GM19463 (cell line): ENCODE measurements at regions not wholly inside any gene's neighbourhood (a gene's known extent, or its start where the extent isn't known, plus 50 kb on each side); places are given as distances from the start of the nearest gene placed in this dataset.
"Not testable (repeated sequence)": the region's sequence is repeated elsewhere in the genome, so short reads cannot be mapped to it uniquely, and the experiment has no call there.

ENCODE experiments used
- ATAC-seq: cut with Tn5 transposase; IDR thresholded peaks from one replicate; pipeline ENCODE4 v1.9.1; 2021; ENCODE audit warnings: mild to moderate bottlenecking, moderate library complexity; ENCODE audit not compliant: unreplicated experiment

GRCh38 chr9:65397763-65398719 lies 113.0 kb upstream of the FOXD4L5 start:
- not testable (repeated sequence) for ATAC-seq

GRCh38 chr9:65397226-65397625 lies 112.2 kb upstream of the FOXD4L5 start:
- ATAC-seq, result not testable (repeated sequence)

GRCh38 chr9:65396601-65397000 lies 111.6 kb upstream of the FOXD4L5 start:
- not testable (repeated sequence) for ATAC-seq

GRCh38 chr9:65395789-65396188 lies 110.8 kb upstream of the FOXD4L5 start:
- not testable (repeated sequence) for ATAC-seq

- not testable (repeated sequence) for ATAC-seq
Observed at GRCh38 chr9:65395121-65395520, 110.1 kb upstream of the FOXD4L5 start.

- ATAC-seq, result not testable (repeated sequence)
Observed at GRCh38 chr9:65393111-65393810, 108.3 kb upstream of the FOXD4L5 start.

GRCh38 chr9:65392611-65393010 lies 107.6 kb upstream of the FOXD4L5 start:
- ATAC-seq, result not testable (repeated sequence)

- not testable (repeated sequence) for ATAC-seq
Observed at GRCh38 chr9:65389710-65390109, 104.7 kb upstream of the FOXD4L5 start.

- not testable (repeated sequence) for ATAC-seq
Observed at GRCh38 chr9:65389216-65389615, 104.2 kb upstream of the FOXD4L5 start.

- ATAC-seq, result peak; percentile 98
Observed at GRCh38 chr9:65386699-65387098, 101.7 kb upstream of the FOXD4L5 start.

GRCh38 chr9:65386191-65386590 lies 101.2 kb upstream of the FOXD4L5 start:
- not testable (repeated sequence) for ATAC-seq

- not testable (repeated sequence) for ATAC-seq
Observed at GRCh38 chr9:65385655-65386024, 100.6 kb upstream of the FOXD4L5 start.

- not testable (repeated sequence) for ATAC-seq
Observed at GRCh38 chr9:65384759-65385654, 100.0 kb upstream of the FOXD4L5 start.

GRCh38 chr9:65384066-65384465 lies 99.1 kb upstream of the FOXD4L5 start:
- ATAC-seq, result not testable (repeated sequence)

- not testable (repeated sequence) for ATAC-seq
Observed at GRCh38 chr9:65383646-65384045, 98.6 kb upstream of the FOXD4L5 start.

GRCh38 chr9:65382701-65383318 lies 97.8 kb upstream of the FOXD4L5 start:
- not testable (repeated sequence) for ATAC-seq
